Vagina (tissue), 2 donors: ENCODE measurements at regions not wholly inside any gene's neighbourhood (a gene's known extent, or its start where the extent isn't known, plus 50 kb on each side); places are given as distances from the start of the nearest gene placed in this dataset.

Source experiments
- DNase-seq, 2 donors: peaks; one replicate each; pipeline ENCODE4 v3.0.0-alpha.2; 2017; ENCODE audit errors: extremely low spot score in 2 of 2
- H3K27ac ChIP-seq: fragments of 200-600 bp; sonication (generic); one replicate; pipeline ENCODE4 v1.5.1; 2019
- H3K27me3 ChIP-seq: fragments of 200-600 bp; sonication (generic); one replicate; pipeline ENCODE4 v1.5.1; 2019
- H3K36me3 ChIP-seq, 2 donors: fragments of 200-600 bp; sonication (generic); one replicate each; pipeline ENCODE4 v1.5.1; 2017 to 2019
- H3K4me1 ChIP-seq: fragments of 200-600 bp; sonication (generic); one replicate; pipeline ENCODE4 v1.5.1; 2019
- H3K4me3 ChIP-seq, 2 donors: fragments of 200-600 bp; sonication (generic); 1 replicate in 1 of 2; 2 replicates in 1 of 2; pipeline ENCODE4 v1.5.1; 2016 to 2019
- H3K9me3 ChIP-seq: fragments of 200-600 bp; sonication (generic); one replicate; pipeline ENCODE4 v1.5.1; 2019
- POLR2A ChIP-seq, 2 donors: fragments of 450-650 bp; IDR thresholded peaks; one replicate each; pipeline ENCODE4 v1.6.1; 2017; ENCODE audit warnings: antibody characterized with exemption in 2 of 2, mild to moderate bottlenecking in 2 of 2, moderate library complexity in 2 of 2
- POLR2AphosphoS5 ChIP-seq, 2 donors: sonication (generic); formaldehyde crosslinking; IDR thresholded peaks; one replicate each; pipeline ENCODE4 v1.9.0; 2017; ENCODE audit warnings: antibody characterized with exemption in 2 of 2, mild to moderate bottlenecking in 2 of 2, low read depth in 1 of 2; ENCODE audit not compliant: insufficient read depth in 1 of 2
- intact Hi-C: fragments of 100-400 bp; cut with DNase I; formaldehyde crosslinking; loops from one replicate; pipeline ENCODE4 v1.15.1; 2023
- TF ChIP-seq, protein P1 (sequence below), 3 experiments: fragments of 450-650 bp in 2 of 3; fragments of 200-600 bp in 1 of 3; sonication (generic) in 1 of 3; IDR thresholded peaks; one replicate each; pipeline ENCODE4 v1.5.1; 2017 to 2019; ENCODE audit warnings: antibody characterized with exemption in 3 of 3, mild to moderate bottlenecking in 2 of 3, moderate library complexity in 2 of 3

DNA sequence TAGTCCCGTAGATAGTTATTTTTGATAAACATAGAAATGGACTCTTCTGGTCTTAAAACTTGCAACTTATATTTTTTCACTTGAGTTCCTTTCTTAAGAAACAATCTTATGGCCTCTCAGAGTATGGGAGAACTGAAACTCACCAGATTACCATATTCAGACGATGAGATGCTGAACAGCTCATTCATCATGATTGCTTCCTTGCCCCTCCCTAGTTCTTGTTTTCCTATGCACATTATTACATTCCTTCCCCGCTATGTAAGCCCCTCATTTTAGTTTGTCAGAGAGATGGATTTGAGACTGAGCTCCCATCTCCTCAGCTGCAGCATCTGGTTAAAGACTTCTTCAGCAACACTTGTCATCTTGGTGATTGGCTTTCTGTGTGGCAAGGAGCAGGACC is 158.5 kb downstream of the SLITRK6 start:
- Histone ChIP-seq H3K9me3 (no peaks in the 10 kb centered on the region), H3K4me3 (no peak overlapping the region), H3K36me3 (no peaks in the 10 kb centered on the region), H3K4me1 (no peaks in the 10 kb centered on the region), H3K27ac (no peak overlapping the region), H3K27me3 (no peaks in the 10 kb centered on the region)
- TF ChIP-seq, protein P1, sequence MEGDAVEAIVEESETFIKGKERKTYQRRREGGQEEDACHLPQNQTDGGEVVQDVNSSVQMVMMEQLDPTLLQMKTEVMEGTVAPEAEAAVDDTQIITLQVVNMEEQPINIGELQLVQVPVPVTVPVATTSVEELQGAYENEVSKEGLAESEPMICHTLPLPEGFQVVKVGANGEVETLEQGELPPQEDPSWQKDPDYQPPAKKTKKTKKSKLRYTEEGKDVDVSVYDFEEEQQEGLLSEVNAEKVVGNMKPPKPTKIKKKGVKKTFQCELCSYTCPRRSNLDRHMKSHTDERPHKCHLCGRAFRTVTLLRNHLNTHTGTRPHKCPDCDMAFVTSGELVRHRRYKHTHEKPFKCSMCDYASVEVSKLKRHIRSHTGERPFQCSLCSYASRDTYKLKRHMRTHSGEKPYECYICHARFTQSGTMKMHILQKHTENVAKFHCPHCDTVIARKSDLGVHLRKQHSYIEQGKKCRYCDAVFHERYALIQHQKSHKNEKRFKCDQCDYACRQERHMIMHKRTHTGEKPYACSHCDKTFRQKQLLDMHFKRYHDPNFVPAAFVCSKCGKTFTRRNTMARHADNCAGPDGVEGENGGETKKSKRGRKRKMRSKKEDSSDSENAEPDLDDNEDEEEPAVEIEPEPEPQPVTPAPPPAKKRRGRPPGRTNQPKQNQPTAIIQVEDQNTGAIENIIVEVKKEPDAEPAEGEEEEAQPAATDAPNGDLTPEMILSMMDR (IDR thresholded peaks at IDR 0.05) = no peak
- TF ChIP-seq POLR2A (IDR thresholded peaks at IDR 0.05) (no peak), POLR2AphosphoS5 (IDR thresholded peaks at IDR 0.05; ENCODE audit: insufficient read depth in 1 of 2, low read depth in 1 of 2) (no peak)
- no peak for DNase-seq
- intact Hi-C loops = no loop called here

GRCh38 chr13:85638815-85639393 is 160.3 kb downstream of the SLITRK6 start:
- H3K9me3 ChIP-seq = no peaks in the 10 kb centered on the region
- H3K4me3 ChIP-seq = no peak overlapping the region
- DNase-seq = no peak
- H3K36me3 ChIP-seq = no peaks in the 10 kb centered on the region
- TF ChIP-seq POLR2A (IDR thresholded peaks at IDR 0.05) (no peak), POLR2AphosphoS5 (IDR thresholded peaks at IDR 0.05; ENCODE audit: insufficient read depth in 1 of 2, low read depth in 1 of 2) (no peak)
- TF ChIP-seq, protein P1 (IDR thresholded peaks at IDR 0.05) = no peak
- H3K27ac ChIP-seq = no peak overlapping the region
- no peaks in the 10 kb centered on the region for H3K4me1 ChIP-seq
- intact Hi-C loops = no loop called here
- no peaks in the 10 kb centered on the region for H3K27me3 ChIP-seq

- Histone ChIP-seq H3K36me3 (no peaks in the 10 kb centered on the region), H3K27ac (no peak overlapping the region), H3K27me3 (no peaks in the 10 kb centered on the region), H3K9me3 (no peaks in the 10 kb centered on the region), H3K4me1 (no peaks in the 10 kb centered on the region), H3K4me3 (no peak overlapping the region)
- no peak for DNase-seq
- TF ChIP-seq, protein P1 (IDR thresholded peaks at IDR 0.05) = no peak
- TF ChIP-seq POLR2AphosphoS5 (IDR thresholded peaks at IDR 0.05; ENCODE audit: insufficient read depth in 1 of 2, low read depth in 1 of 2) = no peak
- TF ChIP-seq POLR2A (IDR thresholded peaks at IDR 0.05) = no peak
- intact Hi-C loops = no loop called here
Observed at GRCh38 chr13:85638265-85638664, 161.0 kb downstream of the SLITRK6 start.

DNA sequence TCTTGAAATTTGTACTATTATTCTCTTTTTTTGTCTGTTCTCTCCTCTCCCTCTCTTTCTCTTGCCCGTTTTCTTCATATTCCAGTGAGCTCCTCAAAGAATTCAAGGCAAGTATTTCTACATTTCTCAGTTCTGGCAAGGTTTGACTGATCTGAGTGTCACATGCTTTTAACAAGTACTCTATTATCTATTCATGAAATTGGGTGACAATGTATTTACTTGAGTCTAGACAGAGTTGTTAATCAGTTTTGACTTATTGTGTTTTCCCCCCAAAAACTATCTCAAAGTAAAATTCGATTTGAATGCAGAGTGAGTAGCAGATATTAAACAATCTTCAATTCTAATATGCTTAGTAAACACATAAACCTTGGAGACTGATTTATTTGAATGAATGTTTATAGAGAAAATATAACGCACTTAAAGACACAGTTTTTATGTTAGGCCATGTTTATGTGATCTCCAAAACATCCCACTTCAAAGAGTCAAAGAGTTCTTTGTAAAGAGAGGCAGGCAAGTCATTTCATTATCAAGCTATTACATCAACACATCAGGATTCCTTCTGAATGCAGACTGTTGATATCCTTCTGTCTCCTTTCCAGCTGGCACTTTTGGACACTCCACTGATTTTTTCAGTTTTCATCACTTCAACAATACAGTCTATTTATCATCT is 166.6 kb downstream of the SLITRK6 start:
- Histone ChIP-seq H3K27me3 (no peaks in the 10 kb centered on the region), H3K36me3 (no peaks in the 10 kb centered on the region), H3K4me1 (no peaks in the 10 kb centered on the region), H3K27ac (no peak overlapping the region), H3K9me3 (no peaks in the 10 kb centered on the region), H3K4me3 (no peak overlapping the region)
- intact Hi-C loops = no loop called here
- DNase-seq = no peak
- no peak for TF ChIP-seq POLR2A (IDR thresholded peaks at IDR 0.05)
- no peak for TF ChIP-seq POLR2AphosphoS5 (IDR thresholded peaks at IDR 0.05; ENCODE audit: insufficient read depth in 1 of 2, low read depth in 1 of 2)
- TF ChIP-seq, protein P1 (IDR thresholded peaks at IDR 0.05) = no peak

DNA sequence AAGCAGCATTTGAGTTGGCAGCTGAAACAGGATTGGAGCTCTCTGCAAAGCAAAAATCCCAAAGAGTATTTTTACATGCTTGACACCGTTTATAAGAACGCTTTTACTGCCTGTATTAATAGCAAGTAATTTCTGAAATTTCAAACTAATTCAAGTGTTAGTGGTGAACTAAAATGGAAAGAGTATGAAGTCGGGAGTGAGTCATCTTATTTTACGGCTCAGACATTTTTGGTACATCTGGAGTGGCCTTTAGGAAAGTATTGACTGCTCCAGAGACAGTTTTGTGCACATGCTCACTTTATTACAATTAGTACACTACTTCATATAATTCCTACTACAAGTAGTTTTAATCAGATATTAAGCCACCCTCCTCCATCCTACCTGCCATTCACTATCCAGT is 167.4 kb downstream of the SLITRK6 start:
- intact Hi-C loops = no loop called here
- Histone ChIP-seq H3K9me3 (no peaks in the 10 kb centered on the region), H3K27me3 (no peaks in the 10 kb centered on the region), H3K4me1 (no peaks in the 10 kb centered on the region), H3K4me3 (no peak overlapping the region), H3K27ac (no peak overlapping the region), H3K36me3 (no peaks in the 10 kb centered on the region)
- TF ChIP-seq POLR2AphosphoS5 (IDR thresholded peaks at IDR 0.05; ENCODE audit: insufficient read depth in 1 of 2, low read depth in 1 of 2) (no peak), POLR2A (IDR thresholded peaks at IDR 0.05) (no peak)
- TF ChIP-seq, protein P1 (IDR thresholded peaks at IDR 0.05) = no peak
- DNase-seq = no peak
